ENCODE measurements at regions not wholly inside any gene's neighbourhood (a gene's known extent, or its start where the extent isn't known, plus 50 kb on each side); places are given as distances from the start of the nearest gene placed in this dataset.
"Not testable (repeated sequence)": the region's sequence is repeated elsewhere in the genome, so short reads cannot be mapped to it uniquely, and the experiment has no call there.

GRCh38 chr2:63722284-63722683 is 119.4 kb upstream of the UGP2 start:
- TF ChIP-seq CTCF (IDR thresholded peaks at IDR 0.05 in 4 of 5, conservative IDR thresholded peaks at IDR 0.05 in 1 of 5); POLR2A (IDR thresholded peaks at IDR 0.05): not testable (repeated sequence)

All from gastrocnemius medialis (tissue), 4 donors.